TTC549 (cell line): ENCODE measurements at regions not wholly inside any gene's neighbourhood (a gene's known extent, or its start where the extent isn't known, plus 50 kb on each side); places are given as distances from the start of the nearest gene placed in this dataset.
A peak's percentile ranks its signal among the peaks of the same experiment; 100 is the strongest.
"Not testable (repeated sequence)": the region's sequence is repeated elsewhere in the genome, so short reads cannot be mapped to it uniquely, and the experiment has no call there.

ENCODE experiments used
- FAIRE-seq: peaks from 2 replicates; lab custom pipeline; 2012; peaks lifted over from hg19 to GRCh38; lab: Jason Lieb, UNC

- no peak for FAIRE-seq
These were observed 79.5 kb downstream of the FAM161A start for GRCh38 chr2:61774351-61774750.

GRCh38 chr2:61771904-61772845 is 81.7 kb downstream of the FAM161A start:
- FAIRE-seq, result no peak

GRCh38 chr2:61770746-61771145 is 83.1 kb downstream of the FAM161A start:
- no peak for FAIRE-seq

- no peak for FAIRE-seq
These were observed 83.6 kb downstream of the FAM161A start for GRCh38 chr2:61770298-61770697.

GRCh38 chr2:61769093-61769675 is 84.7 kb downstream of the FAM161A start:
- no peak for FAIRE-seq

GRCh38 chr2:61764035-61764800 is 89.6 kb downstream of the FAM161A start:
- peak; percentile 98 for FAIRE-seq

GRCh38 chr2:61763605-61764034 is 90.2 kb downstream of the FAM161A start:
- peak; percentile 37 for FAIRE-seq

- FAIRE-seq, result no peak
These were observed 91.6 kb downstream of the FAM161A start for GRCh38 chr2:61762292-61762691.

- peak; percentile 7 for FAIRE-seq
These were observed 94.1 kb downstream of the FAM161A start for GRCh38 chr2:61759718-61760117.

GRCh38 chr2:61759005-61759404 is 94.9 kb downstream of the FAM161A start:
- no peak for FAIRE-seq

- FAIRE-seq, result no peak
These were observed 95.7 kb downstream of the FAM161A start for GRCh38 chr2:61758159-61758558.

- no peak for FAIRE-seq
These were observed 100.3 kb downstream of the FAM161A start for GRCh38 chr2:61753512-61753911.

- FAIRE-seq, result no peak
These were observed 103.2 kb downstream of the FAM161A start for GRCh38 chr2:61750624-61751023.

GRCh38 chr2:61742955-61743354 is 110.9 kb downstream of the FAM161A start:
- FAIRE-seq, result no peak

GRCh38 chr2:61737841-61738240 is 116.0 kb downstream of the FAM161A start:
- FAIRE-seq, result no peak

GRCh38 chr2:61736953-61737352 is 116.9 kb downstream of the FAM161A start:
- FAIRE-seq, result no peak

- FAIRE-seq, result no peak
These were observed 120.3 kb downstream of the FAM161A start for GRCh38 chr2:61733563-61733962.

- FAIRE-seq, result no peak
These were observed 121.1 kb downstream of the FAM161A start for GRCh38 chr2:61732787-61733186.

GRCh38 chr2:61727746-61728145 is 126.1 kb downstream of the FAM161A start:
- no peak for FAIRE-seq

- FAIRE-seq, result no peak
These were observed 127.2 kb downstream of the FAM161A start for GRCh38 chr2:61726456-61727209.

GRCh38 chr2:61723364-61723763 is 130.5 kb downstream of the FAM161A start:
- FAIRE-seq, result not testable (repeated sequence)

GRCh38 chr2:61722800-61723199 is 131.1 kb downstream of the FAM161A start:
- FAIRE-seq, result no peak
